ENCODE measurements at regions not wholly inside any gene's neighbourhood (a gene's known extent, or its start where the extent isn't known, plus 50 kb on each side); places are given as distances from the start of the nearest gene placed in this dataset.

- TF ChIP-seq CTCF (IDR thresholded peaks at IDR 0.05) (no peak), POLR2A (IDR thresholded peaks at IDR 0.05) (no peak), POLR2AphosphoS5 (IDR thresholded peaks at IDR 0.05) (no peak), EP300 (IDR thresholded peaks at IDR 0.05) (no peak)
Measured at GRCh38 chr2:83229443-83229842, 1229.6 kb downstream of the SUCLG1 start.

Measured in upper lobe of left lung (tissue), 4 donors.